ENCODE measurements at regions not wholly inside any gene's neighbourhood (a gene's known extent, or its start where the extent isn't known, plus 50 kb on each side); places are given as distances from the start of the nearest gene placed in this dataset.

DNA sequence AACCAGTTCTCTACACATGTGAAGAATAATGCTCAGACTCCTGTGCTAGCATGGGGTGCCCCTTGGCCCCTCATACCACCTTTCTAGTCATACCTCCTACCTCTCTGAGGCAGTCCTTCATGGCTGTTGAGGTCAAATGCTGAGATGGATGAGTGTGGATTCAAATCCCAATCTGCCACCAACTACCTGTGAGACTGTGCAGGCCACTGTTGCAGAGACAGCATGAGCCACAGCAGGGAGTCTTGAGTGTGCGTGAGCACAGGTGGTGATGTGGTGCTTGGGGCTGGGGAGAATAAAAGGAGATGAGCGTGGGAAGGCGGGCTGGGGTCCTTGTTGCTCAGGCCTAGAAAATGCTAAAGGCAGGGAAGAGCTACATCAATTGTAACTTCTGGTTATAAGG is 218.0 kb upstream of the E2F8 start:
- DNase-seq (ENCODE audit: low read depth in 2 of 2), result no peak
- TF ChIP-seq, protein P1, sequence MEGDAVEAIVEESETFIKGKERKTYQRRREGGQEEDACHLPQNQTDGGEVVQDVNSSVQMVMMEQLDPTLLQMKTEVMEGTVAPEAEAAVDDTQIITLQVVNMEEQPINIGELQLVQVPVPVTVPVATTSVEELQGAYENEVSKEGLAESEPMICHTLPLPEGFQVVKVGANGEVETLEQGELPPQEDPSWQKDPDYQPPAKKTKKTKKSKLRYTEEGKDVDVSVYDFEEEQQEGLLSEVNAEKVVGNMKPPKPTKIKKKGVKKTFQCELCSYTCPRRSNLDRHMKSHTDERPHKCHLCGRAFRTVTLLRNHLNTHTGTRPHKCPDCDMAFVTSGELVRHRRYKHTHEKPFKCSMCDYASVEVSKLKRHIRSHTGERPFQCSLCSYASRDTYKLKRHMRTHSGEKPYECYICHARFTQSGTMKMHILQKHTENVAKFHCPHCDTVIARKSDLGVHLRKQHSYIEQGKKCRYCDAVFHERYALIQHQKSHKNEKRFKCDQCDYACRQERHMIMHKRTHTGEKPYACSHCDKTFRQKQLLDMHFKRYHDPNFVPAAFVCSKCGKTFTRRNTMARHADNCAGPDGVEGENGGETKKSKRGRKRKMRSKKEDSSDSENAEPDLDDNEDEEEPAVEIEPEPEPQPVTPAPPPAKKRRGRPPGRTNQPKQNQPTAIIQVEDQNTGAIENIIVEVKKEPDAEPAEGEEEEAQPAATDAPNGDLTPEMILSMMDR (IDR thresholded peaks at IDR 0.05; ENCODE audit: low read depth, low read length), result no peak
- no peak overlapping the region for H3K4me3 ChIP-seq (replicated peaks in 1 of 2; ENCODE audit: low read depth in 2 of 2, low read length in 2 of 2)

DNA sequence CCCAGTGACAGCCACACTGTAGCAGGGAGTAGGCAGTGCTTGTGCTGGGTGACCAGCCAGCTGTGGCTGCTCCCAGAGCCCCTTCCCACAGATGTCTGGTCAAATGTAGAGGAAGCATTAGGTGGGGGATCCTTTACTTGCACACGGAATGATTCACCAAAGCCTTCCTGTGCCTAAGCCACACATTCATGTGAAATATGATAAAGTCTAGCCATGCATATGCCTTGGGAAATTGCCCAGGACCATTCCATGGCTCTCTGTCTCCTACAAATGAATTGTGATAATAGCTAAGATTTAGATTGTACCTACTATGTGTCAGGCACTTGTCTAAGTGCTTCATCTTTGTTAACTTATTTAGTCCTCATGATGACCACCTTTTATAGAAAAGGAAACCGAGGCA is 217.5 kb upstream of the E2F8 start:
- TF ChIP-seq, protein P1 (IDR thresholded peaks at IDR 0.05; ENCODE audit: low read depth, low read length), result no peak
- no peak overlapping the region for H3K4me3 ChIP-seq (replicated peaks in 1 of 2; ENCODE audit: low read depth in 2 of 2, low read length in 2 of 2)
- peak in 1 of 2 donors; percentile 37 for DNase-seq (ENCODE audit: low read depth in 2 of 2)

DNA sequence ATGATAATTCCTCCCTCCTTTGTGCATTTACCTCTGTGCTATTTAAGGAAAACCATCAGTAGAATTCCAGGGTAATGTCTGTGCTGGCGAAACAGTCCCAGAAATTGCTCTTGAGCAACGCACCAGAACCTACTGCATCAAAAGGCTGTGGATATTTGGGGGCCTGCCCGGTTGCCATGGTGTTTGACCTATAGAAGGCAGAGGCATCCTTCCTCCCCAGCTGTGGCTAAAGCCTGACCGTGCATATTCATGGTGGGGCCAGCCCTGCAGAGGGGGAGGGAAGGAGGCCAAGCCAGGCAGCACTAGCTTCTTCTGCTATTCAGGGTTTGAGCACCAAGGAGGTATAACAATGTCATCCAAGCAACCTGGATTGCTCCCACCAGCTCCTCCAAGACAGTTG is 215.0 kb upstream of the E2F8 start:
- no peak overlapping the region for H3K4me3 ChIP-seq (replicated peaks in 1 of 2; ENCODE audit: low read depth in 2 of 2, low read length in 2 of 2)
- TF ChIP-seq, protein P1 (IDR thresholded peaks at IDR 0.05; ENCODE audit: low read depth, low read length), result no peak
- peak; percentile 35 to 83 for DNase-seq (ENCODE audit: low read depth in 2 of 2)

DNA sequence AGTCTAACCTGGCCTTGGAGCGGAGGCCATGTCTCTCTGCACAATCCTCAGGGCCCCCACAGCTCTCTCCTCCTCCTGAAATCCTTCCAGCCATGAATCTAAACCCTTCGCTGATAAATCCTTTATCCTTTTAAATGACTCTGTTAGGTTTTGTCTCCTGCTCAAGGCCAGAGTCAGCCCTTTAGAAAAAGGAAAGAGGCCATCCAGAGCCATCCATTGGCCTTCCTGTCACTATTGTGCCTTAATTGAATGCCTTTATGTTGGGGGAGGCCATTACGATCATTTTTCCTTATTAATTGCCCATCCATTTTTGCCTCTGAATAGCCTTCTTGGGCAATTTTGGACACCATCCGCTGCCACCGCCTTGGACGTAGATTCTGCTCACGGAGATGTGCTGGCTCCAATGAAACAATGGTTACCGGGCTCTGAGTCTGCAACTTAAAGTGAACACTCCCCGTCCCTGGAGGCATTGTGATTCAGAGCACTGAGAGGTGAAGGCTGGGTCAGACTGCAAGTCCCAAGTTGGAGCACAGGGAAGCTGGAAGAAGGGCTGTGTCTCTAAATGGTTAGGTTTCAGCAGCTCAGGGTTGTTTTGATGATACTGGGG is 213.0 kb upstream of the E2F8 start:
- H3K4me3 ChIP-seq (replicated peaks in 1 of 2; ENCODE audit: low read depth in 2 of 2, low read length in 2 of 2), result no peak overlapping the region
- TF ChIP-seq, protein P1 (IDR thresholded peaks at IDR 0.05; ENCODE audit: low read depth, low read length), result no peak
- peak; percentile 87 to 98 for DNase-seq (ENCODE audit: low read depth in 2 of 2)

DNA sequence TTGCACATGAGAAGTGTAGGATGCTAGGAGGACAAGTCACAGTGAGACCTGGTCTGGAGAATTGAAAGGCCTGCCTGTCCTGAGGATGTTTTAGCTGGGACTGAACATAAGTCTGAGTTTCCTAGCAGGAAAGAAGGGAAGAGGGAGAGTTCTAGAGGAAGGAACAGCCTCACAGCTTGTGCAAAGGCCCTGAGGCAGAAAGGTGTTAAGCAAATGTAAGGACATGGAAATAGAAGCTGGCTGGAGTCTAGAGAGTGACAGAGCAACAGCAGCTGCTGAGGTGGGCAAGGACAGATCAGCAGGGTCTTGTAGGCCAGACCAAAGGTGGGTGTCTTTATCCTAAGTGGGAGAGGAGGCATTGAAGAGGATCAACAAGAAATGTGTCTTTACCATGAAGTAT is 210.9 kb upstream of the E2F8 start:
- TF ChIP-seq, protein P1 (IDR thresholded peaks at IDR 0.05; ENCODE audit: low read depth, low read length), result no peak
- no peak for DNase-seq (ENCODE audit: low read depth in 2 of 2)
- no peak overlapping the region for H3K4me3 ChIP-seq (replicated peaks in 1 of 2; ENCODE audit: low read depth in 2 of 2, low read length in 2 of 2)

DNA sequence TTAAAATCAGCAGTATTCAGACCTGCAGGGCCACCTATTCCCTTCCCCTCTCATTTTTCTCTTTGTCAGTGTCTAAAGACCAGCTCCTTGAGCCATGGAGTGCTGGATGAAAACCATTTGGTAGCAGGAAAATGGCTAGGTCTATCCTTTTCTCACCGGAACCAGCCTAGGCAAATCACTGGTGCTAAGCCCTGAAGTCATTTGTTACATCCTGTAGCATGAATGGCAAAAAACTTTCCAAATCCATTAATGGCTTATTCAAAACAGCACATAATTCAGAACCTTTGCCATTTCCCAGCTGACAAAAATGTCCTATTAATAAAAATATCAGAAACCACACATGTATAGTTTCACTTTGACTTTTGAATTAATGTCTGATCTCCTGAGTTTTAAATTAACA is 209.5 kb upstream of the E2F8 start:
- no peak overlapping the region for H3K4me3 ChIP-seq (replicated peaks in 1 of 2; ENCODE audit: low read depth in 2 of 2, low read length in 2 of 2)
- no peak for DNase-seq (ENCODE audit: low read depth in 2 of 2)
- TF ChIP-seq, protein P1 (IDR thresholded peaks at IDR 0.05; ENCODE audit: low read depth, low read length), result no peak

DNA sequence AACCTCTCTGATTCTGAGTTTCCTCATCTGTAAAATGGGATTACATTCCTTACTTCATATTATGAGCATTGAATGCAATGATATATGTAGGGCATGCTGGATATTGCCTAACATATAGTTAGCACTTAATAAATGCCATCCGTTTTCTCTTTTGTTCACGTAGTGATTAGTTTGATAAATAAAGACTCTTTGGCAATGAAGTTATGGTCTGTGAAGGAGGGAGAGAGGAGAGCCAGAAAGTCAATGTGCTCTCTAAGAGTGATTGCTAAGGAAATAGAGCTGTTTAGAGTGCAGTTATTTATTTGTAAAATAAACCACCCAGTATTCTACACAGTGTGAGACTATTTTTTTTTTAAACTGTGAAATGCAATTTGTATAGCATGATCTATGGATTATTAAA is 207.9 kb upstream of the E2F8 start:
- no peak for DNase-seq (ENCODE audit: low read depth in 2 of 2)
- TF ChIP-seq, protein P1 (IDR thresholded peaks at IDR 0.05; ENCODE audit: low read depth, low read length), result no peak
- H3K4me3 ChIP-seq (replicated peaks in 1 of 2; ENCODE audit: low read depth in 2 of 2, low read length in 2 of 2), result no peak overlapping the region
